K562 (cell line): ENCODE measurements at regions not wholly inside any gene's neighbourhood (a gene's known extent, or its start where the extent isn't known, plus 50 kb on each side); places are given as distances from the start of the nearest gene placed in this dataset.

Experiments used
- EP300 ChIP-seq: IDR thresholded peaks from 2 replicates; pipeline ENCODE4 v1.6.1; 2012; ENCODE audit warnings: low read length, improper control_type of control experiment
- PTBP1 ChIP-seq: fragments of 200-400 bp; formaldehyde crosslinking; IDR thresholded peaks from 2 replicates; pipeline ENCODE4 v1.6.1; 2017; ENCODE audit warnings: low read depth, low read length
- SETDB1 ChIP-seq: IDR thresholded peaks from one replicate; pipeline ENCODE4 v1.6.1; 2012; ENCODE audit warnings: low read length, control low read depth, inconsistent platforms
- ZC3H4 ChIP-seq: sonication (generic); formaldehyde crosslinking; IDR thresholded peaks from 2 replicates; pipeline ENCODE4 v1.9.0; 2021; ENCODE audit warnings: missing genetic modification reagents, borderline replicate concordance
- ZNF121 ChIP-seq: sonication (generic); formaldehyde crosslinking; conservative IDR thresholded peaks from 2 replicates; pipeline ENCODE4 v1.8.0; 2022; ENCODE audit warnings: missing genetic modification reagents
- ZNF140 ChIP-seq: fragments of 250-450 bp; sonication (Bioruptor Pico); IDR thresholded peaks from 2 replicates; pipeline ENCODE4 v1.8.0; 2021; ENCODE audit warnings: moderate library complexity, mild to moderate bottlenecking, inconsistent platforms
- TF ChIP-seq, protein P1 (sequence below), 2 experiments: fragments of 450-650 bp in 1 of 2; sonication (generic) in 1 of 2; formaldehyde crosslinking; conservative IDR thresholded peaks; 2 replicates each; pipeline versions ENCODE4 v1.4.0 to v1.8.1; 2020 to 2022; ENCODE audit warnings: mild to moderate bottlenecking in 1 of 2, missing genetic modification reagents in 1 of 2

- TF ChIP-seq PTBP1 (no peak), ZNF140 (CRISPR knock-in tag) (no peak), SETDB1 (no peak), ZC3H4 (CRISPR knock-in tag) (no peak), EP300 (no peak), ZNF121 (no peak)
- TF ChIP-seq, protein P1, sequence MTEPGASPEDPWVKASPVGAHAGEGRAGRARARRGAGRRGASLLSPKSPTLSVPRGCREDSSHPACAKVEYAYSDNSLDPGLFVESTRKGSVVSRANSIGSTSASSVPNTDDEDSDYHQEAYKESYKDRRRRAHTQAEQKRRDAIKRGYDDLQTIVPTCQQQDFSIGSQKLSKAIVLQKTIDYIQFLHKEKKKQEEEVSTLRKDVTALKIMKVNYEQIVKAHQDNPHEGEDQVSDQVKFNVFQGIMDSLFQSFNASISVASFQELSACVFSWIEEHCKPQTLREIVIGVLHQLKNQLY (CRISPR knock-in tag; conservative IDR thresholded peaks at IDR 0.05) = no peak
Measured at GRCh38 chr9:129437626-129438323, 183.1 kb downstream of the C9orf50 start.
